Testis (tissue), 2 donors: ENCODE measurements at regions not wholly inside any gene's neighbourhood (a gene's known extent, or its start where the extent isn't known, plus 50 kb on each side); places are given as distances from the start of the nearest gene placed in this dataset.
"Not testable (repeated sequence)": the region's sequence is repeated elsewhere in the genome, so short reads cannot be mapped to it uniquely, and the experiment has no call there.

Experiments
- DNase-seq: peaks from one replicate; pipeline ENCODE4 v3.0.0-alpha.2; 2019
- H3K27ac ChIP-seq, 2 donors: fragments of 200-600 bp; sonication (generic); one replicate each; pipeline ENCODE4 v1.5.1; 2019
- H3K27me3 ChIP-seq: fragments of 200-600 bp; sonication (generic); one replicate; pipeline ENCODE4 v1.5.1; 2019
- H3K36me3 ChIP-seq: fragments of 200-600 bp; sonication (generic); one replicate; pipeline ENCODE4 v1.5.1; 2017; ENCODE audit warnings: low read depth; ENCODE audit errors: missing control alignments
- H3K4me1 ChIP-seq: fragments of 200-600 bp; sonication (generic); one replicate; pipeline ENCODE4 v1.5.1; 2019
- H3K4me3 ChIP-seq, 2 donors: fragments of 200-600 bp; sonication (generic); one replicate each; pipeline ENCODE4 v1.5.1; 2017 to 2019
- H3K9me3 ChIP-seq: fragments of 200-600 bp; sonication (generic); one replicate; pipeline ENCODE4 v1.5.1; 2017
- POLR2A ChIP-seq: fragments of 450-650 bp; IDR thresholded peaks from one replicate; pipeline ENCODE4 v1.6.1; 2017; ENCODE audit warnings: antibody characterized with exemption, mild to moderate bottlenecking, moderate library complexity
- WGBS, 2 donors: methylation state at CpG; one replicate each; pipeline ENCODE4 v1.1.5; 2018; 5-methylcytosine and 5-hydroxymethylcytosine counted together
- intact Hi-C: fragments of 100-400 bp; cut with DNase I; formaldehyde crosslinking; loops from one replicate; pipeline ENCODE4 v1.15.1; 2023; ENCODE audit warnings: low total_unique reads
- TF ChIP-seq, protein P1 (sequence below), 3 experiments: fragments of 450-650 bp in 2 of 3; fragments of 200-600 bp in 1 of 3; sonication (generic) in 1 of 3; IDR thresholded peaks; one replicate each; pipeline ENCODE4 v1.5.1; 2016 to 2019; ENCODE audit warnings: antibody characterized with exemption in 3 of 3, mild to moderate bottlenecking in 2 of 3, moderate library complexity in 1 of 3

GRCh38 chr16:72588551-72588950 lies 416.6 kb upstream of the PMFBP1 start:
- H3K36me3 ChIP-seq: no peaks in the 10 kb centered on the region
- DNase-seq: no peak
- WGBS, 2 donors: 92 to 97% methylated on average over 2 of the region's 2 CpGs
- H3K4me1 ChIP-seq: no peaks in the 10 kb centered on the region
- H3K27ac ChIP-seq: no peak overlapping the region
- no peaks in the 10 kb centered on the region for H3K9me3 ChIP-seq
- intact Hi-C loops: no loop called here
- no peak for TF ChIP-seq POLR2A
- TF ChIP-seq, protein P1, sequence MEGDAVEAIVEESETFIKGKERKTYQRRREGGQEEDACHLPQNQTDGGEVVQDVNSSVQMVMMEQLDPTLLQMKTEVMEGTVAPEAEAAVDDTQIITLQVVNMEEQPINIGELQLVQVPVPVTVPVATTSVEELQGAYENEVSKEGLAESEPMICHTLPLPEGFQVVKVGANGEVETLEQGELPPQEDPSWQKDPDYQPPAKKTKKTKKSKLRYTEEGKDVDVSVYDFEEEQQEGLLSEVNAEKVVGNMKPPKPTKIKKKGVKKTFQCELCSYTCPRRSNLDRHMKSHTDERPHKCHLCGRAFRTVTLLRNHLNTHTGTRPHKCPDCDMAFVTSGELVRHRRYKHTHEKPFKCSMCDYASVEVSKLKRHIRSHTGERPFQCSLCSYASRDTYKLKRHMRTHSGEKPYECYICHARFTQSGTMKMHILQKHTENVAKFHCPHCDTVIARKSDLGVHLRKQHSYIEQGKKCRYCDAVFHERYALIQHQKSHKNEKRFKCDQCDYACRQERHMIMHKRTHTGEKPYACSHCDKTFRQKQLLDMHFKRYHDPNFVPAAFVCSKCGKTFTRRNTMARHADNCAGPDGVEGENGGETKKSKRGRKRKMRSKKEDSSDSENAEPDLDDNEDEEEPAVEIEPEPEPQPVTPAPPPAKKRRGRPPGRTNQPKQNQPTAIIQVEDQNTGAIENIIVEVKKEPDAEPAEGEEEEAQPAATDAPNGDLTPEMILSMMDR (IDR thresholded peaks at IDR 0.05): no peak
- H3K4me3 ChIP-seq: no peak overlapping the region
- H3K27me3 ChIP-seq: no peaks in the 10 kb centered on the region

GRCh38 chr16:72578061-72578460 lies 406.1 kb upstream of the PMFBP1 start:
- intact Hi-C loops, H3K27ac ChIP-seq, H3K36me3 ChIP-seq, H3K4me1 ChIP-seq, H3K4me3 ChIP-seq, H3K9me3 ChIP-seq, H3K27me3 ChIP-seq, DNase-seq: not testable (repeated sequence)
- 97 to 98% methylated on average over 8 to 9 of the region's 9 CpGs for WGBS, 2 donors

GRCh38 chr16:72576189-72576588 lies 404.2 kb upstream of the PMFBP1 start:
- no peaks in the 10 kb centered on the region for H3K9me3 ChIP-seq
- intact Hi-C loops: no loop called here
- no peak overlapping the region for H3K27ac ChIP-seq
- no peaks in the 10 kb centered on the region for H3K36me3 ChIP-seq
- H3K27me3 ChIP-seq: no peaks in the 10 kb centered on the region
- TF ChIP-seq POLR2A: no peak
- TF ChIP-seq, protein P1 (IDR thresholded peaks at IDR 0.05): no peak
- no peak for DNase-seq
- no peaks in the 10 kb centered on the region for H3K4me1 ChIP-seq
- no peak overlapping the region for H3K4me3 ChIP-seq
- WGBS, 2 donors: 94 to 97% methylated on average over 3 of the region's 3 CpGs

DNA sequence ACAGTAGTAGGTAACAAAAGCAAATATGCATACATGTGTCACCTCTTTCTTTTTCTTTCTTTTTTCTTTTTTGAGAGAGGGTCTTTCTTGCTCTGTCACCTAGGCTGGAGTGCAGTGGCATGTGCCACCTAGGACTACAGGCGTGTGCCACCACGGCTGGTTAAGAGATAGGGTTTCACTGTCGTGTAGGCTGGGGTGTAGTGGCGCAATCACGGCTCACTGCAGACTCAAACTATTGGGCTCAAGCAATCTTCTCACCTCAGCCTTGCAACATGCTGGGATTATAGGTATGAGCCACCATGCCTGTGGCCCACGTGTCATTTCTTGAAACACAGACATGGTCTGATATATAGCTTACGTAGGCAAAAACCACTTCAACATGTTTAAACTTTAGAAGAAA lies 397.7 kb upstream of the PMFBP1 start:
- Histone ChIP-seq H3K4me1 (no peaks in the 10 kb centered on the region), H3K9me3 (no peaks in the 10 kb centered on the region), H3K4me3 (no peak overlapping the region), H3K27ac (no peak overlapping the region), H3K36me3 (no peaks in the 10 kb centered on the region), H3K27me3 (no peaks in the 10 kb centered on the region)
- WGBS, 2 donors: 93 to 99% methylated on average over 7 of the region's 7 CpGs
- no peak for DNase-seq
- TF ChIP-seq, protein P1 (IDR thresholded peaks at IDR 0.05): no peak
- TF ChIP-seq POLR2A: no peak
- intact Hi-C loops: no loop called here

GRCh38 chr16:72568502-72568901 lies 396.5 kb upstream of the PMFBP1 start:
- DNase-seq: no peak
- no peaks in the 10 kb centered on the region for H3K36me3 ChIP-seq
- H3K9me3 ChIP-seq: no peaks in the 10 kb centered on the region
- H3K4me1 ChIP-seq: no peaks in the 10 kb centered on the region
- TF ChIP-seq POLR2A: no peak
- TF ChIP-seq, protein P1 (IDR thresholded peaks at IDR 0.05): no peak
- no peak overlapping the region for H3K27ac ChIP-seq
- WGBS, 2 donors: 76 to 89% methylated on average over 1 of the region's 1 CpG
- intact Hi-C loops: no loop called here
- no peaks in the 10 kb centered on the region for H3K27me3 ChIP-seq
- H3K4me3 ChIP-seq: no peak overlapping the region
